DMS53 treated with DMSO at 0.1 percent for 48 hours (cell line): ENCODE measurements at regions not wholly inside any gene's neighbourhood (a gene's known extent, or its start where the extent isn't known, plus 50 kb on each side); places are given as distances from the start of the nearest gene placed in this dataset.
A peak's percentile ranks its signal among the peaks of the same experiment; 100 is the strongest.

Experiments
- DNase-seq: peaks from one replicate; lab custom pipeline; 2025; ENCODE audit not compliant: unreplicated experiment; lab: John Stamatoyannopoulos, UW

DNA sequence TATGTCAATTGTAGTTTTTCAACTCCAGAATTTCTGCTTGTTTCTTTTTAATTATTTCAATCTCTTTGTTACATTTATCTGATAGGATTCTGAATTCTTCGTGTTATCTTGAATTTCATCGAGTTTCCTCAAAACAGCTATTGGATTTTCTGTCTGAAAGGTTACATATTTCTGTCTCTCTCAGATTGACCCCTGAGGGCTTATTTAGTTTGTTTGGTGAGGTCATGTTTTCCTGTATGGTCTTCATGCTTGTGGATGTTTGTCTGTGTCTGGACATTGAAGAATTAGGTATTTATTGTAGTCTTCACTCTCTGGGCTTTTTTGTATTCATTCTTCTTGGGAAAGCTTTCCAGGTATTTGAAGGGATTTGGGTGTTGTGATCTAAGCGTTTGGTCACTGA lies 85.6 kb downstream of the SNAPC1 start:
- DNase-seq = no peak

DNA sequence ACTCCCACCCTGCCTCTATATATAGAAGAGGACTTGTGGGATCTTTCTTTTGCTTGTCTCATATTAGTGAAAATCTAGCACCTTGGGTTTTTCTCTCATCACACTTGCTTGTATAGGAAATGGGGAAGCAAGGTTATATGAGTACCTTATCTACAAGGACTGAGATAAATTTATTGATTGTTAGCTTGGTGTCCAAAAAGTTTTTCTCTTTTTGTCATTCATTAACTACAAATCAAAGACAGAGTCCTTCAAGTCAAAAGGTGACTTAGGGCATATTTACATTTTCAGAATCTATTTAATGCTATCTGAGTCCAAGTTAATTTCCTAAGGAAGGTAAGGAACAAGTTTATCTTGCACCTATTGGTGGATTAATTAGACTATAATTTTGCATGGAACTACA lies 92.7 kb downstream of the SNAPC1 start:
- DNase-seq = no peak

DNA sequence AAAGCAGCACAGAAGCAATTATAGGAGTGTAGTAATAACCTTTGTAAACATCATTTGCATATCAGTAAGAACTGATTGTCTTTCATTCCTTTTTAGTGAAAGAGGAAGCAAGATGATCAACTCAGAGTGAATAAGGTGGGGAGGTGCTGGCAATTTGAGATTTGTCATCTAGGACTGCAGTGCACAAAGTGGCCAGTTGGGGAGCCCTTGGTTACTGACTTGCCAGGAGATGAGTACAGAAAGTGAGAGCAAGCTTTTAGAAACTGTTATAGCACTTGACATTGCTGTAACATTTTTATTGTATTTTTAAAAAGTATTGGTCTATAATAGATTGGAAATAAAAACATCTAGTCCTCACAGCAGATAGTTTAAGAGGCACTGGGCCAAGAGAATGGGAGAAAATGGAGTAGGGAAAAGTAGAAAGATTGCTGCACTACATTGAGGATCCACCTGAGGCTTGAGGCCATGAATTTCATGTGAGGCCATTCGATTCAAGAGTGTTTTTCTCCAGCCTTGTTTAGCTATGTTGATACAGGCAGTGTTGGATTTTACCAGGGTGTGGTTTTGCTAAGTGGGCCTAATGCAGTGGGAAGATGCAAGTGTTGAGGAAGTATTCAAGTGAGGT lies 98.2 kb downstream of the SNAPC1 start:
- peak; percentile 17 for DNase-seq

DNA sequence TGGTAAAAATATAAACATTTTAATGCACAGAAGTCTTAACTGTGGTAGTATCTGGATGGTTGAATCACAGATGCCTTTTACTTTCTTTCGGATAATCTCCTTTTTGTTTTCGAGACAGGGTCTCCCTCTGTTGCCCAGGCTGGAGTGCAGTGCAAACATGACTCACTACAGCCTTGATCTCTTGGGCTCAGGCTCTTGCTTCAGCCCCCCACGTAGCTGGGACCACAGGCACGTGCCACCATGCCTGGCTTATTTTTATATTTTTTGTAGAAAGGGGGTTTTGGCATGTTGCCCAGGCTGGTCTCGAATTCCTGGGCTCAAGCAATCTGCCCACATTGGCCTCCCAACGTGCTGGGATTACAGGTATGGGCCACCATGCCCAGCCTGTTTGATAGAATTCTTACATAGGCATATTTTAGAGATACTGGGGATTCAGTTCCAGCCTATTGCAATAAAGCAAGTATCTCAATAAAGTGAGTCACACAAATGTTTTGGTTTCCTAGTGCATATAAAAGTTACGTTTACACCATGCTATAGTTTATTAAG lies 99.2 kb downstream of the SNAPC1 start:
- DNase-seq = no peak

DNA sequence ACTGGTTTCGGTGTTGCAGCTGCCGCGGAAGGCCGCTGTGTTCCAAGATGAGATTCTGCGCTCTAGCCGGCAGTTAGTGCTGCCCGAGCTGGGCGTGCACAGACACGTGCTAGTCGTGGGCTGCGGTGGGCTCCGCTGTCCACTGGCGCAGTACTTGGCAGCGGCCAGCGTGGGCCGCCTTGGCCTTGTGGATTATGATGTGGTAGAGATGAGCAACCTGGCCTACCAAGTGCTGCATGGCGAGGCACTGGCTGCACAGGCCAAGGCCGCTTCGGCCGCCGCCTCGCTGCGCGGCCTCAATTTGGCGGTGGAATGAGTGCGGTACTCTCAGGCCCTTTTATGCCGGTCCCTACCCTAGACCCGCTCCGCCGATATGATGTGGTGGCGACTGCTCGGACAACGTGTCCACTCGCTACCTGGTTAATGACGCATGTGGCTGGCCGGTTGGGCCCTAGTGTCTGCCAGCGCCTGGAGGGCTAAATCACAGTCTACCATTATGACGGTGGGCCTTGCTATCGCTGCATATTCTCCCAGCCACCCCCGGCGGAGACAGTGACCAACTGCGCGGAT lies 102.2 kb downstream of the SNAPC1 start:
- DNase-seq = no peak

GRCh38 chr14:61866932-61867920 lies 105.0 kb downstream of the SNAPC1 start:
- DNase-seq = no peak

GRCh38 chr14:61868846-61869245 lies 106.6 kb downstream of the SNAPC1 start:
- DNase-seq = no peak

DNA sequence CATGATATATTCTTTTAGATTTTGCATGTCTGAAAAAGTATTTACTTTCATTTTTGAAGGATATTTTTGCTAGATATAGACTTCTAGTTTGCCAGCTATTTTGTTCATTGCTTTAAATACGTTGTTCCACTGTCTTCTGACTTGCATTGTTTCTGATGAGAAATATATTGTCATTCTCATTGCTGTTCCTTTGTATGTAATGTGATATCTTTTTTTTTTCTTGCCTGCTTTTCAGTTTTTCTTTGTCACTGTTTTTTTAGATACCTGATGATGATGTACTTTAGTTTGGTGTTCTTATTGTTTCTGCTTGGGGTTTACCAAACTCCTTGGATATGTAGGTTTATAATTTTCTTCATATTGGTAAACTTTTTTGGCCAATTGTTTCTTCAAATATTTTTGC lies 107.9 kb downstream of the SNAPC1 start:
- DNase-seq = no peak

- DNase-seq = no peak
These were observed 110.2 kb downstream of the SNAPC1 start for GRCh38 chr14:61872452-61872851.

- no peak for DNase-seq
These were observed 113.3 kb downstream of the SNAPC1 start for GRCh38 chr14:61875483-61875882.

GRCh38 chr14:61876362-61877034 lies 114.3 kb downstream of the SNAPC1 start:
- no peak for DNase-seq

- no peak for DNase-seq
These were observed 114.8 kb downstream of the SNAPC1 start for GRCh38 chr14:61877035-61877390.

DNA sequence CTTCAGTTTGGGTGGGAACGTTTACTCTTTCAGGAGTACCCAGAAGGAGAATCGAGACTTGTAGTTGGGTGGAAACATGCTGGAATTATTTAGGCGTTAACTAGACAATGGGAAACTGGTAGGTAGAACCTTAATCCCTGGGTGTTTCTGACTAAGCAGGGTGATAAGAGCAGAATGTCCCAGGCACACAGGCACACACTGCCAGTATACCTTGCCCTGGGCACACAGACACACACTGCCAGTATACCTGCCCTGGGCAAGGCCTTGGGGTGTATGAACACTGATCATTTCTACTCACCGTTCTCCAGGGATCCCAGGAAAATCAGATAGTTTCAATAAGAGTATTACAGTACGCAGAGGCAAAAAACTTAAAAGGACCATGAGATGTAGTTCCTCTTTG lies 115.5 kb downstream of the SNAPC1 start:
- DNase-seq = no peak

GRCh38 chr14:61878931-61879330 lies 116.7 kb downstream of the SNAPC1 start:
- DNase-seq = no peak

GRCh38 chr14:61881046-61881445 lies 118.8 kb downstream of the SNAPC1 start:
- DNase-seq = no peak

- no peak for DNase-seq
These were observed 122.5 kb downstream of the SNAPC1 start for GRCh38 chr14:61884711-61885110.

DNA sequence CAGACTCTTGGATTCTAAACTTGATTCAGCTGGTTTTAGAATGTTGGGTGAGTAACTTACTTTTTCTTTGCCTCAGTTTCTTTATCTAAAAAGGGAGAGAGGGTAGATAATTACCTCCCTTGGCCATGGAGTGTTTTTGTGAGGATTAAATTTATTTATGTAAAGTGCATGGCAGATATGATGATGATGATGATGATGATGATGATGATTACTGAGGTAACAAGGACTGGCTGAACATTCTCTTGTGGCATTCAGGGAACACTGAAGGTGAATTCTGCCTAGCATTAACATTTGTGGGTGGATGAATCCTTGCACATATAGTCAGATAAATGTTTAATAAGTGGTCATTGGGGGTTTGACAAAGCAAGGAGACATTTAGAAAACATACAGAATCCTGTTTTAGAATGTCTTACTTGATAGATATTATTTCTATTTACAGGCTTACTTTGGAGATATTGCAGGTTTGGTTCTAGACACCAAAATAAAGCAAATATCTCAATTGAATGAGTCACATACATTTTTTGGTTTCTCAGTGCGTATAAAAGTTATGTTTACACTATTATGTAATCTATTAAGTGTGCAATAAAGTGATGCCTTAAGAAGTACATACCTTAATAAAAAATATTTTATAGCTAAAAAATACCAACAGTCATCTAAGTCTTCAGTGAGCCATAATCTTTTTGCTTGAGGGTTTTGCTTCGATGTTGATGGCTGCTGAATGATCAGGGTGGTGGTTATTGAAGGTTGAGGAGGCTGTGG lies 123.2 kb downstream of the SNAPC1 start:
- DNase-seq = no peak

DNA sequence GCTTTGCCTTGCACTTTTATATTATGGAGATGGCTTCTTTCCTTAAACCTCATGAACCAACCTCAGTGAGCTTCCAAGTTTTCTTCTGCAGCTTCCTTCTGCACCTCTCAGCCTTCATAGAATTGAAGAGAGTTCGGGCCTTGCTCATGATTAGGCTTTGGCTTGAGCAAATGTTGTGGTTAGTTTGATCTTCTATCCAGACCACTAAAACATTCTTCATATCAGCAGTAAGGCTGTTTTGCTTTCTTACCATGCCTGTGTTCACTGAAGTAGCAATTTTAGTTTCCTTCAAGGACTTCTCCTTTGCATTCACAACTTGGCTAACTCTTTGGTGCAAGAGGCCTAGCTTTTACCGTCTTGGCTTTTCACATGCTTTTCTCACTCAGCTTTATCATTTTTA lies 125.4 kb downstream of the SNAPC1 start:
- DNase-seq = no peak

DNA sequence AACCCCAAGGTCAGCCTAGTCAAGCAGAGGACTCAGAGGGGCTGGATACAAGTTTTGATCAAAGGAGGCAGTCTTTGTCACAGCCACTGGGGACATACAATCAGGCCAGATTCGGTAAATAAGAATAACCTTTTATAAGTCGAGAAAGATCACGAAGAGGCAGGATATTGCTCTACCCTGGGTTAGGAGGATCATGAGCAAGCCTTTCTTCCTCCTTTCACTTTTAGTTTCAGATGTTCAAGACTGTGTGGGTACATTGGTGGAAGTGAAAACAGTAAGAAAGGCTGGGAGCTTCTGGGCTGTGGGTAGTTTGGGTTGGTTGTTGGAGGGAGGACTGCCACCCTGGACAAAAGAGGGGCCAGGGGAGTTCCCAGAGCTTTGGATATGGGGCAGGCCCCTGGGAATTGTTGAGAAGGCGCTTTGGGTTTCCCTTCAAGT lies 127.7 kb downstream of the SNAPC1 start:
- no peak for DNase-seq

- no peak for DNase-seq
These were observed 128.9 kb downstream of the SNAPC1 start for GRCh38 chr14:61891170-61891569.
